SU-DHL-6 (cell line): ENCODE measurements at regions not wholly inside any gene's neighbourhood (a gene's known extent, or its start where the extent isn't known, plus 50 kb on each side); places are given as distances from the start of the nearest gene placed in this dataset.

Experiments used
- H2AFZ ChIP-seq: fragments of 200-600 bp; sonication (generic); 2 replicates; pipeline ENCODE4 v1.6.1; 2014; ENCODE audit warnings: low read depth, mild to moderate bottlenecking, moderate library complexity, mixed read lengths, antibody characterized with exemption, low read length; ENCODE audit not compliant: severe bottlenecking
- H3F3A ChIP-seq: fragments of 200-600 bp; shearing (Covaris generic); 2 replicates; pipeline ENCODE4 v1.6.0; 2016; ENCODE audit warnings: antibody characterized with exemption, mild to moderate bottlenecking; ENCODE audit not compliant: insufficient read depth
- H3K27ac ChIP-seq: fragments of 200-600 bp; sonication (generic); 2 replicates; pipeline ENCODE4 v1.5.1; 2016; ENCODE audit warnings: low read depth, mild to moderate bottlenecking, low read length, moderate library complexity, mixed read lengths
- H3K27me3 ChIP-seq: fragments of 200-600 bp; sonication (generic), shearing (Covaris generic); 2 replicates; pipeline ENCODE4 v1.6.0; 2014; ENCODE audit warnings: mild to moderate bottlenecking, low read length
- H3K36me3 ChIP-seq: fragments of 200-600 bp; sonication (generic); 2 replicates; pipeline ENCODE4 v1.6.1; 2014; ENCODE audit warnings: mild to moderate bottlenecking, low read length, mixed read lengths
- H3K4me2 ChIP-seq: fragments of 300-600, 200-600 bp; shearing (Covaris generic), sonication (generic); 2 replicates; pipeline ENCODE4 v1.6.0; 2014; ENCODE audit warnings: low read length, low read depth, mild to moderate bottlenecking; ENCODE audit not compliant: poor library complexity, severe bottlenecking
- H3K4me3 ChIP-seq: fragments of 200-600 bp; sonication (generic); 2 replicates; pipeline ENCODE4 v1.5.1; 2014; ENCODE audit warnings: antibody characterized with exemption, low read length, mild to moderate bottlenecking, mixed read lengths; ENCODE audit not compliant: insufficient read depth, poor library complexity, severe bottlenecking
- H3K79me2 ChIP-seq: fragments of 200-600 bp; sonication (generic); 2 replicates; pipeline ENCODE4 v1.6.1; 2014; ENCODE audit warnings: mild to moderate bottlenecking, low read length, moderate library complexity; ENCODE audit not compliant: insufficient read depth
- H3K9ac ChIP-seq: fragments of 200-600 bp; sonication (generic); 2 replicates; pipeline ENCODE4 v1.7.0; 2014; ENCODE audit warnings: mild to moderate bottlenecking, low read length
- H3K9me2 ChIP-seq: fragments of 200-600 bp; sonication (generic); replicated peaks from 2 replicates; pipeline ENCODE4 v1.6.1; 2014; ENCODE audit warnings: low read length; ENCODE audit not compliant: insufficient read depth
- H3K9me3 ChIP-seq: fragments of 200-600 bp; sonication (generic); 2 replicates; pipeline ENCODE4 v1.6.1; 2014; ENCODE audit warnings: low read length, mixed read lengths; ENCODE audit not compliant: insufficient read depth
- H4K20me1 ChIP-seq: fragments of 200-600 bp; sonication (generic); 2 replicates; pipeline ENCODE4 v1.6.1; 2014; ENCODE audit warnings: low read depth, mild to moderate bottlenecking, antibody characterized with exemption, low read length, moderate library complexity, mixed read lengths
- CTCF ChIP-seq: fragments of 200-600 bp; sonication (generic); IDR thresholded peaks from one replicate; pipeline ENCODE4 v1.5.1; 2017; ENCODE audit warnings: antibody characterized with exemption, mild to moderate bottlenecking, low read length, moderate library complexity; ENCODE audit not compliant: insufficient read depth, poor library complexity, severe bottlenecking
- EZH2phosphoT487 ChIP-seq: fragments of 200-600 bp; sonication (generic), shearing (Covaris generic); conservative IDR thresholded peaks from 2 replicates; pipeline ENCODE4 v1.6.1; 2018; ENCODE audit warnings: mild to moderate bottlenecking, antibody characterized with exemption, low read length, moderate library complexity, mixed read lengths

- Histone ChIP-seq H3K36me3 (no peaks in the 10 kb centered on the region), H3K9me2 (no peaks in the 10 kb centered on the region), H3K4me3 (no peak overlapping the region), H3K79me2 (no peaks in the 10 kb centered on the region), H3K4me2 (no peak overlapping the region), H4K20me1 (no peaks in the 10 kb centered on the region), H3K27me3 (no peaks in the 10 kb centered on the region), H3F3A (no peaks in the 10 kb centered on the region), H3K9ac (no peak overlapping the region), H3K9me3 (no peaks in the 10 kb centered on the region), H2AFZ (no peak overlapping the region), H3K27ac (no peak overlapping the region)
- TF ChIP-seq CTCF: no peak
- no peak for TF ChIP-seq EZH2phosphoT487
These were observed 107.1 kb upstream of the WDR11 start for GRCh38 chr10:120744040-120744439.

- Histone ChIP-seq H3K9me3 (no peaks in the 10 kb centered on the region), H4K20me1 (no peaks in the 10 kb centered on the region), H2AFZ (no peak overlapping the region), H3K9me2 (no peaks in the 10 kb centered on the region), H3K9ac (no peak overlapping the region), H3K27ac (no peak overlapping the region), H3K4me3 (no peak overlapping the region), H3K4me2 (no peak overlapping the region), H3K79me2 (no peaks in the 10 kb centered on the region), H3K27me3 (no peaks in the 10 kb centered on the region), H3K36me3 (no peaks in the 10 kb centered on the region), H3F3A (no peaks in the 10 kb centered on the region)
- TF ChIP-seq EZH2phosphoT487 (no peak), CTCF (no peak)
These were observed 105.0 kb upstream of the WDR11 start for GRCh38 chr10:120746001-120746777.

GRCh38 chr10:120748519-120748918, 102.6 kb upstream of the WDR11 start:
- Histone ChIP-seq H3K4me3 (no peak overlapping the region), H3K36me3 (no peaks in the 10 kb centered on the region), H3K79me2 (no peaks in the 10 kb centered on the region), H2AFZ (no peak overlapping the region), H3K27me3 (no peaks in the 10 kb centered on the region), H4K20me1 (no peaks in the 10 kb centered on the region), H3K9ac (no peak overlapping the region), H3K9me3 (no peaks in the 10 kb centered on the region), H3K27ac (no peak overlapping the region), H3K4me2 (no peak overlapping the region), H3F3A (no peaks in the 10 kb centered on the region), H3K9me2 (no peaks in the 10 kb centered on the region)
- TF ChIP-seq CTCF (no peak), EZH2phosphoT487 (no peak)
